ENCODE measurements at regions not wholly inside any gene's neighbourhood (a gene's known extent, or its start where the extent isn't known, plus 50 kb on each side); places are given as distances from the start of the nearest gene placed in this dataset.

DNA sequence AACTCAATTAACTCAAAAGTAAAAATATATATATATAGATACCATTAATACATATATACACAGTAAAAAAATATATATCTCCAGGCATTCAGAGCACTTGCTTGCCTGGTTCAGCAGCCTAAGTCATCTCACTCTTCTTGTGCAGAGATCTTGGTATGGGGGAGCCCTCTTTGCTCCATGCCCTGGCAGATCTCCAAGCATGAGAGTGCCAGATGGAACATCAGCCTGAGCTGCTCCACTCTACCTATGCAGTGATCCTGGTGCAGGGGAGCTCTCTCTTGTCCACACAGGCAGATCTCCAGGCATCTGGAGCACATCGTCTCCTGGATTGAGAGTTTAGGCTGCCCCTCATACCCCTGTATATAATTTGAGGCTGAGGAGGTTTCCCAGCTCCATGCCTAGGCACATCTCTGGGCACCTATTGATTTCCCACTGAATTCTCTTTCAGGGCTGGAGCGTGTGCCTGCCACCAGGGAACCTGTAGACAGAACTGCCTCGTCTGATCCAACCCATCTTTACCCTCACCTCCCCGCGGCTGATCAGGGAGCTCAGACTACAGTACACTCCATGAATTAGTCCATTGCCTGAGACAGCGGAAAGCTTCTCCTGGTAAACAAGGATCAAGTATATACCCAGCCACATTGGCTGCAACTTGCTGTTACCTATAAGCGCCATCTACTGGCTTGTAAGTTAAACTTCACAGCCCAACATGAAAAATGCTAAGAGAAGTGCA is 342.4 kb upstream of the GRIA1 start:
- DNase-seq = no peak

DNA sequence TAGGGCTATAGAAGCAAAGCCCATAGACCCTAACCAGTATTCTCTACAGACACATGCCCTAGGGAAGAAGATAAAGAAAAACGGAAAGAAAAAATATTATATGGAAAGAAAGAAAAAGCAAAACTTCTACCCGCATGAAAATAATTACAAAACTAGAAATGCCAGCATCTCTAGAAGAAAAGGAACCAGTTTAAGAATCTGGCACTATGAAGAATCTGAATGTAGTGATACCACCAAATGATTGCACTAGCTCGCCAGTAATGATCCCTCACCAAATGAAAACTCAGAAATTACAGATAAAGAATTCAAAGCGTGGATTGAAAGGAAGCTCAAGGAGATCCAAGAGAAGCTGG is 341.9 kb upstream of the GRIA1 start:
- DNase-seq = no peak

DNA sequence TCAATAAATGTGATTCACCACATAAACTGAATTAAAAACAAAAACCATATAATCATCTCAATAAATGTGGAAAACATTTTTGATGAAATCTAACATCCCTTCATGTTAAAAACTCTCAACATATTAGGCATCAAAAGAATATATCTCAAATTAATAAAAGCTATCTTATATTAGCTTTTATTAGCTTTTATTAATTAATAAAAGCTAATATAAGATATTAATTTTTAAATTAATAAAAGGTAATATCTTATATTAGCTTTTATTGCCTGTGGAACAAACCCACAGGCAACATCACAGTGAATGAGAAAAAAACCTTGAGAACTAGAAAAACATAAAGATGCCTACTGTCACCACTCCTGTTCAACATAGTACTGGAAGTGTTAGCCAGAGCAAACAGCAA is 338.9 kb upstream of the GRIA1 start:
- no peak for DNase-seq

DNA sequence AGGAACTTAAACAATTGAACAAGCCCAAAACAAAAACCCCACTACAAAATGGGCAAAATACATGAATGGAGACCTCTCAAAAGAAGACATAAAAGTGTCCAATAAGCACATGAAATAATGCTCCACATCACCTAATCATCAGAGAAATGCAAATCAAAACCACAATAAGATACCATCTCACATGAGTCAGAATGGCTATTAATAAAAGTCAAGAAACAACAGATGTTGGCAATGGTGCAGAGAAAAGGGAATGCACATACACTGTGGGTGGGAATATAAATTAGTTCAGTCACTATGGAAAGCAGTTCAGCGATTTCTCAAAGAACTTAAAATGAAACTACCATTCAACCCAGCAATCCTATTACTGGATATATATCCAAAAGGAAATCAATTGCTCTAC is 337.4 kb upstream of the GRIA1 start:
- no peak for DNase-seq

DNA sequence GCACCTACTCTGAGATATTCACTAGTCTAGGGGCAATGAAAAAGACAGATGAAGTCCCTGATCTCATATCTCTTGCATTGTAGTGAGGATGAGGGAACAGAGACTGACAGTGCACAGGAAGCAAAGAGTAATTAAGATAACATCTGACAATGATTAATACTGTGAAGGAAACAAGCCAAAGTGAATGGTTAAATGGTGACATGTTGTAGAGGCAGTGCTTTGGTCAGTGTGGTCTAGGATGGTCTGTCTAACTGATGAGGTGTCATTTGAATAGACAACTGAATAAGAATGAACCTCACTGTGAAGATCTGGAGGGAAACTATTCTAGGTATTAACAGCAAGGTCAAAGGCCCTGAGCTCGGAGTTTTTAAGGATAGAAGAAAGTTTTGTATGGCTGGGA is 333.3 kb upstream of the GRIA1 start:
- DNase-seq = no peak

DNA sequence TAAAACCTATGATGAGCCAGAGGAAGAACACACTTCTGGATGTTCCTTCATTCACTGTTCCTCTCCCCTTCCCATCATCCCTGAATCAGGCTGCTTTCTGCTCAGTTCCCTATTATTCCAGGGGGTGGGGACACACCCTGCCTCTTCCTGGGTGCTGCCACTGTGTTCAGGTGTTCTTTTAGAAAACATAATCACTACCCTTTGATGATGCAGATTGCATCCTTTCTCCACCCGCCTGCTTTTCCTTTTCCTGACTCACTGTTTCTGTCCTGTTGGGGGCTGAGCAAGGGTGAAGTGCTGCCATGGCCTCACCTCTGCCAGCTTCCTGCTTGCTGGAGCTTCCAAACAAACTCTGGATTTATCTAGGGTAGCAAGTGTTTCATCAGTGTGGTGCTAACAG is 331.9 kb upstream of the GRIA1 start:
- DNase-seq = no peak

DNA sequence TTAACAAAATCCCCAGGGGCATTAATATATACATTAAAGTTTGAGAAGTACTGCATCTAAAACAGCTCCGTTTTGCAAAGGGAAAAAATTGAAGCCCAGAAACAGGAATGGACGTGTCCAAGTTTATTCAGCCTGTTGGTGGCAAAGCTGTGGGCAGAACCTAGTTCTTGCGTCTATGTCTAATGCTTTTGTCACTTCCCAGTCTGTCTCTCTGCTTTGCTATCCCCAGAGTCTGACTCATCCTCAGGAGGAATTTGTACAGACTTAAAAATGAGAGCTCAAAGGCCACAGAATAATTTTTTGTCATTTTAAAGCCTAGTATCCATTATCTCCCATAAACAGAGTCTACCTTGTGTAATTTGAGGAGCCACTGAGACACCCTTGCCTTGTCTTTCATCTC is 330.9 kb upstream of the GRIA1 start:
- DNase-seq = no peak

DNA sequence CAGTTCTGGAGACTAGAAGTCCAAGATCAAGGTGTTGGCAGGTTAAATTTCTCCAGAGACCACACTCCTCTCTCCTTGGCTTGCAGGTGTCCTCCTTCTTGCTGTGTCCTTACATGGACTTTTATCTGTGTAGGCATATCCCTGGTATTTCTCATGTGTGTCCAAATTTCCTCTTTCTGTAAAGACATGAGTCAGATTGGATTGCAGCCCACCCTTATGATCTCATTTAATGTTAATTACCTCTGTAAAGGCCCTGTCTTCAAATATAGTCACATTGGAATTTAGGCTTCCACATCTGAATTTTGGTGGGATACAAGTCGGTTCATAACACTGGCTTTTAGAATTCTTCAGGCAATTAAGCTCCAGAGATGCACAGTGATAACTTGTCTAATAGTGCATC is 322.2 kb upstream of the GRIA1 start:
- DNase-seq = no peak

DNA sequence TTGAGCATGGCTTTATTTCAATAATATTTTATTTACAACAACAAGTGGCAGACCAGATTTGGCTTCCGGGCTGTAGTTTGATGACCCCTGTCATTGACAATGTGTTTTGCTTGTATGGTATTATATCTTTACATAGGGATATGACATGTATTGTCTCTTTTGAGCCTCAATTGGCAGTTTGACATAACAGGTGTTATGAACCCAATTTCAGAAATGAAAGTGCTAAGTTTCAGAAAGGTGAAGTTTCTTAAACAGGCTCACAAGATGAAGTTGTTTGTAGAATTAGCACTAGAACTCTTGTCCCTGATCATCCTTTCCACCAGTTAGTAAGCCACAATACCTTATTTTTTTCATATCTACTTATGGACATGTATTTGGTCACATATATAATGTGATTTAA is 303.0 kb upstream of the GRIA1 start:
- DNase-seq = no peak

DNA sequence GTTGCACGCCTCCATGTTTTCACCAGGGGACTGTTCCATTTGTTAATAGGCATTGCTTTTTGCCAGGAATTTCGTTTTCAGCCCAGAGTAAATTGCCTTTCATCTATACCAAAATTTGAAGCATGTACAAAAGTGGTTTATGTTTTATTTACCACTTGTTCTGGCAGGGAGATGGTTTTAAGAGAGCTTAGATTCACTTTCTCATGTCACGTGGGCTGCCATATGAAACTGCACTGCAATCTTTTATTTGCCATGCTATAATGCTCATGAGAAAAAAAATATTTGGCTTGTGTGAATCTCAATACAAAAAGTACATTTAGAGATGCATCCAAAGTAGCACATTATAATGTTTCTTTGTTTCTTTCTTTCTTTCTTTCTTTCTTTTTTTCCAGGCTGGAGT is 284.1 kb upstream of the GRIA1 start:
- no peak for DNase-seq

DNA sequence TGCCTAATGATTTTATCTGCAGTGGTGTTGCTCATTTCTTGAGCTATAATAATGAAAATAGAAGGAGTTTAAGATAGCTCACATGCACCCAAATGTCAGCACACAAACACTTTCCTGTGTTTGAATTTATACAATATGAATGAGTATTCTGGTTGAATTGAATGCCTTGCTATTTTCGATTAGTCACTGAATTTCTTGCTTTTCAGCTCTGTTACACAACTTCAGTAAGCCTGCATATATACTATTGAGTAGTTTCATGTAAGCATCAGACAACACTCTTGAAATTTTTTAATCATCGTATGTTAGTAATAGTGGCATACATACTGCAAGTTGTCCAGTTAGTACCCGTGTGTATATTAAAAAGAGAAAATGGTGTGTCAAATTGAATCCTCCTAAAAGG is 281.5 kb upstream of the GRIA1 start:
- DNase-seq = no peak

DNA sequence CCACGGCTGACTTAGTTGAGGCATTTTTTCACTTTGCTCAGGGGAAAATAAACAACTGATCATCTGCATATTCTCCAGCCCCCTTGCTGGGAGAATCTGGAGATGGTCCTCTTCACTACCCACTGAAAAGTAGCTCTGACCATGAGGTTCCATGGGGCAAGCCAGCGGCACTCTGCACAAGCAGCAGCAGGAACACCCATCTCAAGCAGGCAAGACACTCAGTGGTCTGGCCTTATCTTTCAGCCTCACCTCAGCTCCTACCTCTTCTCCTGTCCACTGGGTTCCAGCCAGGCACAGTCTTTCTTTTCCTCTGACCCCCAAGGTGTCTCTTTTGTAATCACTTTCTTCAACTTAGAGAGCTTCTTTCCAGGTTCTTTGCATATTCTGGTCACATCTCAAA is 280.8 kb upstream of the GRIA1 start:
- DNase-seq = no peak

DNA sequence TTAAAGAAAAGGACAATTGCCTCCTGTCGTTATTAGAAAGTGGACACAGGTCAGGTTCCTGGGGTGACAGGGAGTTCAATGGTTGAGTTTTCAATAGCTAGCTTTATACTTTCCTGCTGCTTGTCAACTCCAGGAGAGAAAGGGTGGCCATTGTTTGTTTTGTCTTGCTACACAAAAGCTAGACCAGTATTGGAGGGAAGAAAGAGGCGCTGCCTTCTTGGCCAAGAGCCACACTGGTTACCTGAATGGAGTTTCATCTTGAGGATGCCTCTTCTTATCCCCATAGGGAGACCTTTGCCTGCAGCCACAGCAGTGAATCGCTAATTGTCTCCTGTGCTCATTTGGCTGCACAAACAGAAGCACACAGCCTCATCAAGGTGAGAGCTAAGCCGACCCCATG is 279.4 kb upstream of the GRIA1 start:
- no peak for DNase-seq

DNA sequence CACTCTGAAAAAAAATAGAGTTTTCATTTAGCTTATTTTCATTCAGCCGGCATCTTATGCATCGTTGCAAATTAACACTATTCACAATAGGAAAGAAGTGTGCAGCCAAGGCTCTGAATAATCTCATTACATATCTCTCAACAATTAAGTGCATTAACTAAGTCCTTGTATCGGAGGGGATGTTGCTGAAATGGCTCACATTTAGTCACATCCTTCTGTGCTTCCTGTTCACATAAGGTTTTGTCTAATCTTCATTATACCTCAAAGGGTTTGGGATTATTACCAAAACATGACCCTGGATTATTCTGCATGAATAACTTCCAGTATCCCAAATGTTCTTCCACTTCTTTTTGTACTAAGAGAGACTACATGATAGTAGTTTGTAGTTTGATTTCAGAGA is 278.0 kb upstream of the GRIA1 start:
- no peak for DNase-seq

DNA sequence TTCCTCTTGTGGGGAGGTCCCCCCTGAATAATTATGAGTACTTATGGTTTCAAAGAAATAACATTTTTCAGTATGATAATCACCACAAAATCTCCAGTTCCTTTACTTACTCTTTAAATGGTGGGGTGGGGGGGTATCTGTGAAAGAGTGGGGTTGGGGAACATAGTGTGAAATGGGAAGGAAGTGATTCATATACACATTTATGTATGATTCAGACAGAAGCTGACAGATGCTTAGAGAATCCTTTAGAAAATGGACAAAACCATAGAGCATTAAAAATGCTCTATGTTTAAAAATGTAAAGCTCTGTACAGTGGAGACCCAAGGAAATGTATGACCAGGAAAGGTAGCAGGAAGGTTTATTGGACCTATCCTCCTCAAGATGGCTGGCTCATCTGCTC is 267.5 kb upstream of the GRIA1 start:
- no peak for DNase-seq

DNA sequence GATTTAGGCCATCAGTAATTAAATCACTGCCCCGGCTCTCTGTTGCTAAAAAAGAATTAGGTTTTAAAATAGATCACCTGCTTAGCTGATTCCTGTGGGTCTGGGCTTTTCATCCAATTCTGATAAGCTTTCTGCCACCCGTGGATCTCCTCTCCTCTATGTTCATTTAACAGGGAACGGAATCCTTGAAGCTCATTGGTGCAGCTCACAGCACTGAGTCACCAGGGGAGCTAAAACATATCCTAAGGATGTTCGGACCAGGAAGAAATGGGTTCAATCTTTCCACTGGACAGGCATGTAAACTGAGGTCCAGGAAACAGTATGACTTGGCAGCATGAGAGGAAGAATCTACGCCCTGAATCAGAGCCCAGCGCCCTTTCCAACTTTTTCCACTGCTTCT is 267.1 kb upstream of the GRIA1 start:
- no peak for DNase-seq

DNA sequence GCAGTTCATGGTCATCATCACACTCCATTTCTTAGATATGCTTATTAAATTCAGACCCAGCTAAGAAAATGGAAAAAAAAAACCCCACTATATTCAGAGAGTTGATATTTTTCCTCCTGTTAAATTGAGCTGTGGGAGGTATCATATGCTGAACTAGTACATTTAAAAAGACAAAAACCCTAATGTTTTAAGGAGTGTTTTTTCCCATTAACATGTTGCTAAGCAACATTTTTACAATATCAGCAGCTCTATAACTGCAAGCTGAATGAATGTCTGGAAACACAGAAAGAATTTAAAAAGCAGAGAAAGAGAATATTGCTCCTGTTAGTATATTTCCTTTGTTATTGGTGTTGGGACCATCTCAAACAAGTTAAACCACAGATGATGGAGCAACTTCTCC is 265.8 kb upstream of the GRIA1 start:
- no peak for DNase-seq

DNA sequence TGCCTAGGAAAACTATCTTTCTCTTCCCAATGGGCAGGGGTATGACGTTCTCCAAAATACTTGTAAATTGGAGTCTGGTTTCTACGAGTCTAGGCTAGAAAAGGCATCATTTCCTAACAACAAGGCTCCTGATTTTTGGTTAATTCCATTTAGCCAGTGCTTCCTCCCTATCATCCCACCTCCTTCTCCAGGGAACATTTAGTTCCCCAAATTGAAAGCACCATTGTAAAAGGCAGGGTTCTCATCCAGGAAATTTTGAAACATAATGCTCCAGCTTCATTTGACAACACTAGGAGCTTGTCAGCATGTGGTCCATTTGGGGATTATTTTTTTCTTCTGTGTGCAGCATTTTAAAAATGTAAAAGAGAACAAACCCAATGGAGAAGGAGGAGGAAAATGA is 256.5 kb upstream of the GRIA1 start:
- DNase-seq = no peak

DNA sequence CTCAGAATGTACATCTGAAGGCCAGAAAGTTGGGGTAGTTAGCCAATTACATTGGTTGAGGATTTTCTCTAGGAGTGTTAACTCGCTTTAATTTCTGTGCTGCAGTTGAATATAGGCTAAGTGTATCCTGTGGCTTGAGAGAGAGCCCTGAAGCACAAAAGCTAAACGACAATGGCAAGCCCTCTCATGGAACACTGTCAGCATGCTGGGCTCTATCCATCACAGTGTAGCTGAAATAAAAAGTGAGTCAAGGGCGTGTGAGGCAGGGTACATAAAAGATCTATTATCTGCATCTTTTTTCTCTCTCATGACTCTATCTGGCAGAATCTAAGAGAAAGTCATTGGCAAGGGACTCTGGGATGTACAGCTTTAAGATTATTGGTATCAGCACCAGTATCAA is 254.2 kb upstream of the GRIA1 start:
- no peak for DNase-seq

DNA sequence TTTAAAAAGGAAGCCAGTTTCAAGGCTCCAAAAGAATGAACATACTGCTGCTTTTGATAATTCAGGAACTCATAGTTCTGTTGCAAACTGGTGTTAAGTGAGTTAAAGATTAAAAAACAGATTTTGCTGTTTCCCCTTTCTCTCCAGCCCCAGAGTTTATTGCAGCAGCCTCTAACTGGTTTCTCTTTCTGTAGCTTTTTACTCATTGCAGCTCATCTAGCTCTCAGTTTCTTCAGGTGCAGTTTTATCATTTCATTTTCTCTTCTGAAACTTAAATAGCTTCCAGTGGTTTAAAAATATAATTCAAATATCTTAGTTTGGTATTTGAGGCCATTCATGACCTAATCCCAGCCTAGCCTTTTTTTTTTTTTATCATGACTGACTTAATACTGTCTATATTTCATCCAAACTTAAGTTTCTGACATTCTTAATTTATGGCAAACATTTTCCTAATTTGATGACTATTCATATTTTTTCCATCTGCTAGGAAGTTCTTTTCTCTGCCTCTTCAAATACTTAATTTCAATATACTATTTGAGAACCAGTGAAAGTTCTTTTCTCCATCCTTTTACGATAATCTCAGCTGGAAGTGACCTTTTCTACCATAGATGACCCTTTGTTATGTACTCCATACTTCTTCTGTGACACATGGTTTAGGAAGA is 252.7 kb upstream of the GRIA1 start:
- DNase-seq = no peak

DNA sequence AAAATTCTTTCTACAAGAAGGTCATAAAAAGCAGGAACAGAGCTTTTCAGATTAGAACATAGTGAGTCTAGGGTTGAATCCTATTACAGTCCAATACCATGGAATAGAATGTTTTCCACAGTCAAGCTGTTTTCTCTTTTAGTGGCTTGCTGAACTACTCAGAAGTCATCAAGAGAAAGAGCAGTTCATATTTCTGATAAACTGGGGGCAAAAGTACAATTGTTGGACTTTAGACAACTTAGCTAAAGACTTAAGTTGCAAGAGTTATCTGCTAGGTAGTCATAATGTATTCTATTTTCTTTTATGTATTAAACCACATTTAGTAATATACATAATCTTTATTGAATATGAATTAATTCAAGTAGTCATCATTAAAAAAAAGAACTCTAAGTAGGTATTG is 233.1 kb upstream of the GRIA1 start:
- no peak for DNase-seq

DNA sequence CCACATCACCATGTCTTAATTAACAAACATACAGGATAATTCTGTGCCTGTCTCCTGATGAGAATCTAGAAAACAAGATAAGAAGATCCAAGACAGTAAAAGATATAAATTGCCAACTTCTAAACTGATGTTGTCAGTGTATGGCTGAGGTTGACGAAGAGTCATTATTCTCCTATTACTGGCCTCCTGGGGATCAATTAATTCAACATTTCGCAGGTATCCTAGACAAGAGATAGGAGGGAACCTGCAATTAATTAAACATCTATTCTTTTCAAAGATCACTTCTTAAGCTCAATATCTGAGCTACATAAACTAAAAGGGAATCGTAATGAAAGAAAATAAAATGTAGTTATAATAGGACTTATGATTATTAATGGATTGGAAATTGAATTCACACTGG is 232.0 kb upstream of the GRIA1 start:
- no peak for DNase-seq

DNA sequence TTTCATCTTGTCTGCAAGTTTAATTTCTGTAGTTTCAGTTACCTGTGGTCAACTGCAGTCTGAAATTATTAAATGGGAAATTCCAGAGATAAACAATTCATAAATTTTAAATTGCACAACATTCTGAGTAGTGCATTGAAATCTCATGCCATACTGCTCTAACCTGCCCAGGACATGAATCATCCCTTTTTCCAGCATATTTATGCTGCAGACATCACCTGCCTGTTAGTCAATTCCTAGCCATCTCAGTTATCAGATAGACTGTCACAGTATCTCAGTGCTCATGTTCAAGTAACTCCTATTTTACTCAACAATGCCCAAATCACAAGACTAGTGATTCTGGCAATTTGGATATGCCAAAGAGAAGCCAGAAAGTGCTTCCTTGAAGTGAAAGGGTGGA is 223.0 kb upstream of the GRIA1 start:
- no peak for DNase-seq

DNA sequence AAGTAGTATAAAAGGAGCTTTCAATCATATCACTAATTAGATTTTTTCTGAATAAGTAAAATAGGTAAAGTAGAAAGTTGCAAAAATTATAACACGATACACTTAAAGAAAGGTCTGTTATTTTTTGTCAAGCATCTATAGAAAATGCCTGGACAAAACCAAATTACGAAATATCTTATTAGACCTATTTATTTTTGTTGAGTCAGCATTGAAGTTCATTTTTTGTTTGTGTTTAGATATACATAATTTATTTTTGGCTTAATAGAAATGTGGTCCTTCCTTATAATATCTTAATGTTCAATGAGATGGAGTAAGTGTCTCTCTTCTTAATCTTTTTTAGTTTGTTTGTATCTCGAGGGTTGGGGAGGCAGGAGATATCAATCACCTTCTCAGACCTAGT is 214.8 kb upstream of the GRIA1 start:
- no peak for DNase-seq

DNA sequence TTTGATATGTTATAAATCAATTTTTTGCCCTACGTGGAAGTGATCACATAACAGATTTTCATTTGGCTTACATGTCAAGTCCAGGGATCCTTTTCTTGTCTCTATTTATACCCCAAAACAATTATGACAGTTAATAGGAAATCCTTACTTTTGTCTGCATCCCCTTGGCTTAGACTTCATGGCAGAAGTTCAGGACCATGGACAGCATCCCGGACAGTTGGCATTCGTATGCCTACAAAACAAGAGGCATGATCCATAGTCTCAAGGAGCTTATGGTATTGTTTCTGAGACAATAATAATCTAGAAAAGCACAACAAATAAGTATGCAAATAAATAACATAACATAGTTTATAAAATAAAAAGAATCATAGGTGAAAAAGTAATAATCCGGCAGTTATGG is 214.3 kb upstream of the GRIA1 start:
- no peak for DNase-seq

All from 8988T (cell line).